ENCODE measurements at regions not wholly inside any gene's neighbourhood (a gene's known extent, or its start where the extent isn't known, plus 50 kb on each side); places are given as distances from the start of the nearest gene placed in this dataset.

DNA sequence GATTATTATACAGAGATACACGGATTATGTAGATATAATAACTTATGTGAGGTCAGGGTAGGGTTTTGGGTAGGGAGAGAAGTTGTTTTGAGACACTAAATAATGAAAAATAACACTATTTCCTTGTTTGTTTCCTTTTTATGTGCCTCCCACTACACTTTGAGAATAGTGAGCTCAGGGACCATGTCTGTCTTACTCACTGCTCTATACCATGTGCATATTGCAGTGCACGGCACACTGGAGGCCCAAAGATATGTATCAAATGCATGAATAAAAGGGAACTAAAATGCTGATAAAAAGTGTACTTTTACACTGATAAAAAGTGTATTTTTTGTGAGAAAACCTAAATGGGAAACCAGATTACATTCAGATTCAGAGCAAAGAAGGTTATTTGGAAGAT, 151.4 kb upstream of the NABP1 start:
- H3K27me3 ChIP-seq (ENCODE audit: insufficient read depth, poor library complexity, severe bottlenecking): no peaks in the 10 kb centered on the region
- H3K27ac ChIP-seq (replicated peaks): no peak overlapping the region
- no peak overlapping the region for H3K4me3 ChIP-seq (replicated peaks; ENCODE audit: insufficient read depth, low read length)
- no peak for DNase-seq (ENCODE audit: low read depth in 1 of 2, low spot score in 1 of 2)
- TF ChIP-seq CTCF (IDR thresholded peaks at IDR 0.05; ENCODE audit: insufficient read depth, low read length) (no peak), SPI1 (IDR thresholded peaks at IDR 0.05; ENCODE audit: borderline replicate concordance, low read depth) (no peak), GABPA (IDR thresholded peaks at IDR 0.05; ENCODE audit: low read depth) (no peak), REST (IDR thresholded peaks at IDR 0.05; ENCODE audit: insufficient replicate concordance, low read depth) (no peak), POLR2AphosphoS5 (IDR thresholded peaks at IDR 0.05; ENCODE audit: low read depth) (no peak)

GRCh38 chr2:191526953-191527556, 150.9 kb upstream of the NABP1 start:
- H3K4me3 ChIP-seq (replicated peaks; ENCODE audit: insufficient read depth, low read length): no peak overlapping the region
- H3K27ac ChIP-seq (replicated peaks): no peak overlapping the region
- TF ChIP-seq REST (IDR thresholded peaks at IDR 0.05; ENCODE audit: insufficient replicate concordance, low read depth): no peak
- no peak for TF ChIP-seq SPI1 (IDR thresholded peaks at IDR 0.05; ENCODE audit: borderline replicate concordance, low read depth)
- no peak for TF ChIP-seq GABPA (IDR thresholded peaks at IDR 0.05; ENCODE audit: low read depth)
- no peak for TF ChIP-seq POLR2AphosphoS5 (IDR thresholded peaks at IDR 0.05; ENCODE audit: low read depth)
- no peak for TF ChIP-seq CTCF (IDR thresholded peaks at IDR 0.05; ENCODE audit: insufficient read depth, low read length)
- DNase-seq (ENCODE audit: low read depth in 1 of 2, low spot score in 1 of 2): no peak
- no peaks in the 10 kb centered on the region for H3K27me3 ChIP-seq (ENCODE audit: insufficient read depth, poor library complexity, severe bottlenecking)

- DNase-seq (ENCODE audit: low read depth in 1 of 2, low spot score in 1 of 2): no peak
- no peak for TF ChIP-seq REST (IDR thresholded peaks at IDR 0.05; ENCODE audit: insufficient replicate concordance, low read depth)
- no peak for TF ChIP-seq SPI1 (IDR thresholded peaks at IDR 0.05; ENCODE audit: borderline replicate concordance, low read depth)
- TF ChIP-seq GABPA (IDR thresholded peaks at IDR 0.05; ENCODE audit: low read depth): no peak
- no peak for TF ChIP-seq POLR2AphosphoS5 (IDR thresholded peaks at IDR 0.05; ENCODE audit: low read depth)
- TF ChIP-seq CTCF (IDR thresholded peaks at IDR 0.05; ENCODE audit: insufficient read depth, low read length): no peak
- Histone ChIP-seq H3K4me3 (replicated peaks; ENCODE audit: insufficient read depth, low read length) (no peak overlapping the region), H3K27me3 (ENCODE audit: insufficient read depth, poor library complexity, severe bottlenecking) (no peaks in the 10 kb centered on the region), H3K27ac (replicated peaks) (no peak overlapping the region)
These were observed 147.3 kb upstream of the NABP1 start for GRCh38 chr2:191530618-191531017.

Measured in HL-60 (cell line).